GM21737 (cell line): ENCODE measurements at regions not wholly inside any gene's neighbourhood (a gene's known extent, or its start where the extent isn't known, plus 50 kb on each side); places are given as distances from the start of the nearest gene placed in this dataset.
"Not testable (repeated sequence)": the region's sequence is repeated elsewhere in the genome, so short reads cannot be mapped to it uniquely, and the experiment has no call there.

Experiments used
- ATAC-seq: cut with Tn5 transposase; IDR thresholded peaks from one replicate; pipeline ENCODE4 v1.9.1; 2021; ENCODE audit warnings: mild to moderate bottlenecking, moderate library complexity; ENCODE audit not compliant: unreplicated experiment

GRCh38 chr6:20340068-20340848 is 61.4 kb upstream of the E2F3 start:
- ATAC-seq: no peak

- no peak for ATAC-seq
These were observed 60.6 kb upstream of the E2F3 start for GRCh38 chr6:20341096-20341495.

DNA sequence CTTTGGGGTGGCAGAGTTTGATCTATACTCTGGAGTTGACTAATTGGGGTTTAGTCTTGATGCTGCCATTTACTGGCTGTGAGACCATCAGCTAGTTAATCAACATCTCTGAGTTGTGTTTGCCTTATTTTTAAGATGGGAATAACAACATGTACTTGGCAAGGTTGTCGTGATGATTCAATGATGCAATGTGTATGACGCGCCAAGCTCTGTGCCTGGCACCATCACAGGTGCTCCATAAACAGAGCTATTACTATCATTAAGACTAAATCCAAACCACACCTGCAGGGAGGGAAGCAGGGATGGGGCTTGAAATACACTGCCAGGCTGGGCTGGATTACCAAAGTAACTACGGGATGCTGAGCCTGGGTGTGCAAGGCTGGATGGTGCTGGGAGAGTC is 60.1 kb upstream of the E2F3 start:
- no peak for ATAC-seq

DNA sequence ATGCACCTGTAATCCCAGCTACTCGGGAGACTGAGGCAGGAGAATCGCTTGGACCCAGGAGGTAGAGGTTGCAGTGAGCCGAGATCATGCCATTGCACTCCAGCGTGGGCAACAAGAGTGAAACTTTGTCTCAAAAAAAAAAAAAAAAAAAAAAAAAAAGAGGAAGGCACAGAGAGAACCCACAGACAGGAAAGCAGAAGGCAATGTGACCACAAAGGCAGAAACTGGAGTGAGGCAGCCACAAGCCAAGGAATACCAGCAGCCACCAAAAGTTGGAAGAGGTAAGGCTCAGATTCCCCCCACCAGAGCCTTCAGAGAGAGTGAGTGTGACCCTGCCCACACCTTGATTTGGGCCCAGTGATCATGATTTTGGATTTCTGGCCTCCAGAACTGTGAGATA is 54.7 kb upstream of the E2F3 start:
- not testable (repeated sequence) for ATAC-seq

DNA sequence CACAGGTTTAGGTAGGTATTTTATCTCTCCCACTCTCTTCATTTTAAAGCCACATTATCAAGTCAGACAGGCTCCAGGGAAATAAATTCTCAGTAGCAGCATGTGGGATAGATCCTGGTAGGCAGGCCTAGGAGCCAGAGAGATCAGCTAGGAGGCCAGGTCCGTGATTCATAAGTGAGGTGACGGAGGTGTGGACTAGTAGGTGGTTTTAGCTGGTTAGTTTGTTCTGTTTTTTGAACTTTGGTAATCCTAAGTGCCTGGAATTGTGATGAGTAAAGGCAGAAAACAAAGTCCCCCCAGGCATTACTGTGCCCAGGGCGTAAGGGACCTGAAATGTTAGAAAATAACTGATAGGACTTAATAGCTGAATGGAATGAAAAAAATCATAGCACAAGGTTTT is 53.6 kb upstream of the E2F3 start:
- no peak for ATAC-seq

GRCh38 chr6:20349225-20349624 is 52.5 kb upstream of the E2F3 start:
- ATAC-seq: no peak

GRCh38 chr6:20350215-20350614 is 51.5 kb upstream of the E2F3 start:
- ATAC-seq: no peak

- ATAC-seq: no peak
These were observed 50.1 kb upstream of the E2F3 start for GRCh38 chr6:20351534-20351933.
